ENCODE measurements at regions not wholly inside any gene's neighbourhood (a gene's known extent, or its start where the extent isn't known, plus 50 kb on each side); places are given as distances from the start of the nearest gene placed in this dataset.

- ChIA-PET POLR2A (no interaction called here), CTCF (no interaction called here)
- Mint-ChIP-seq H3K4me1 (peaks cover under 1% of the 10 kb centered on the region; the same call in 1 of the 2 replicates), H3K36me3 (no peaks in the 10 kb centered on the region), H3K9me3 (peaks cover 12% of the 10 kb centered on the region), H3K27ac (no peak overlapping the region), H3K4me3 (no peak overlapping the region), H3K27me3 (ENCODE audit: low read depth) (no peaks in the 10 kb centered on the region)
- ATAC-seq (no peak), DNase-seq (ENCODE audit: low spot score) (no peak)
- no peak for TF ChIP-seq GTF2I (CRISPR knock-in tag; conservative IDR thresholded peaks at IDR 0.05)
- TF ChIP-seq NR2C2 (CRISPR knock-in tag; IDR thresholded peaks at IDR 0.05) = no peak
- TF ChIP-seq, protein P1, sequence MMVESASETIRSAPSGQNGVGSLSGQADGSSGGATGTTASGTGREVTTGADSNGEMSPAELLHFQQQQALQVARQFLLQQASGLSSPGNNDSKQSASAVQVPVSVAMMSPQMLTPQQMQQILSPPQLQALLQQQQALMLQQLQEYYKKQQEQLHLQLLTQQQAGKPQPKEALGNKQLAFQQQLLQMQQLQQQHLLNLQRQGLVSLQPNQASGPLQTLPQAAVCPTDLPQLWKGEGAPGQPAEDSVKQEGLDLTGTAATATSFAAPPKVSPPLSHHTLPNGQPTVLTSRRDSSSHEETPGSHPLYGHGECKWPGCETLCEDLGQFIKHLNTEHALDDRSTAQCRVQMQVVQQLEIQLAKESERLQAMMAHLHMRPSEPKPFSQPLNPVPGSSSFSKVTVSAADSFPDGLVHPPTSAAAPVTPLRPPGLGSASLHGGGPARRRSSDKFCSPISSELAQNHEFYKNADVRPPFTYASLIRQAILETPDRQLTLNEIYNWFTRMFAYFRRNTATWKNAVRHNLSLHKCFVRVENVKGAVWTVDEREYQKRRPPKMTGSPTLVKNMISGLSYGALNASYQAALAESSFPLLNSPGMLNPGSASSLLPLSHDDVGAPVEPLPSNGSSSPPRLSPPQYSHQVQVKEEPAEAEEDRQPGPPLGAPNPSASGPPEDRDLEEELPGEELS (CRISPR knock-in tag; IDR thresholded peaks at IDR 0.05) = no peak
- TF ChIP-seq FOXJ3 (CRISPR knock-in tag; IDR thresholded peaks at IDR 0.05; ENCODE audit: borderline replicate concordance) = no peak
- no peak for TF ChIP-seq MAX (CRISPR knock-in tag; IDR thresholded peaks at IDR 0.05)
- no peak for TF ChIP-seq ZNF138 (CRISPR knock-in tag; conservative IDR thresholded peaks at IDR 0.05)
- TF ChIP-seq, protein P2, sequence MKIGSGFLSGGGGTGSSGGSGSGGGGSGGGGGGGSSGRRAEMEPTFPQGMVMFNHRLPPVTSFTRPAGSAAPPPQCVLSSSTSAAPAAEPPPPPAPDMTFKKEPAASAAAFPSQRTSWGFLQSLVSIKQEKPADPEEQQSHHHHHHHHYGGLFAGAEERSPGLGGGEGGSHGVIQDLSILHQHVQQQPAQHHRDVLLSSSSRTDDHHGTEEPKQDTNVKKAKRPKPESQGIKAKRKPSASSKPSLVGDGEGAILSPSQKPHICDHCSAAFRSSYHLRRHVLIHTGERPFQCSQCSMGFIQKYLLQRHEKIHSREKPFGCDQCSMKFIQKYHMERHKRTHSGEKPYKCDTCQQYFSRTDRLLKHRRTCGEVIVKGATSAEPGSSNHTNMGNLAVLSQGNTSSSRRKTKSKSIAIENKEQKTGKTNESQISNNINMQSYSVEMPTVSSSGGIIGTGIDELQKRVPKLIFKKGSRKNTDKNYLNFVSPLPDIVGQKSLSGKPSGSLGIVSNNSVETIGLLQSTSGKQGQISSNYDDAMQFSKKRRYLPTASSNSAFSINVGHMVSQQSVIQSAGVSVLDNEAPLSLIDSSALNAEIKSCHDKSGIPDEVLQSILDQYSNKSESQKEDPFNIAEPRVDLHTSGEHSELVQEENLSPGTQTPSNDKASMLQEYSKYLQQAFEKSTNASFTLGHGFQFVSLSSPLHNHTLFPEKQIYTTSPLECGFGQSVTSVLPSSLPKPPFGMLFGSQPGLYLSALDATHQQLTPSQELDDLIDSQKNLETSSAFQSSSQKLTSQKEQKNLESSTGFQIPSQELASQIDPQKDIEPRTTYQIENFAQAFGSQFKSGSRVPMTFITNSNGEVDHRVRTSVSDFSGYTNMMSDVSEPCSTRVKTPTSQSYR (CRISPR knock-in tag; IDR thresholded peaks at IDR 0.05) = no peak
- no peak for TF ChIP-seq SP1 (CRISPR knock-in tag; conservative IDR thresholded peaks at IDR 0.05)
- TF ChIP-seq USF1 (CRISPR knock-in tag; IDR thresholded peaks at IDR 0.05) = no peak
- no peak for TF ChIP-seq TCF7 (CRISPR knock-in tag; IDR thresholded peaks at IDR 0.05; ENCODE audit: low read depth)
- TF ChIP-seq ZNF317 (CRISPR knock-in tag; IDR thresholded peaks at IDR 0.05; ENCODE audit: borderline replicate concordance, low read depth) = no peak
- TF ChIP-seq USF2 (CRISPR knock-in tag; IDR thresholded peaks at IDR 0.05) = no peak
- no peak for TF ChIP-seq RORB (CRISPR knock-in tag; IDR thresholded peaks at IDR 0.05)
- no peak for TF ChIP-seq HMGXB4 (CRISPR knock-in tag; IDR thresholded peaks at IDR 0.05)
These were observed 127.2 kb upstream of the PLSCR5 start for GRCh38 chr3:146732325-146732724.

DNA sequence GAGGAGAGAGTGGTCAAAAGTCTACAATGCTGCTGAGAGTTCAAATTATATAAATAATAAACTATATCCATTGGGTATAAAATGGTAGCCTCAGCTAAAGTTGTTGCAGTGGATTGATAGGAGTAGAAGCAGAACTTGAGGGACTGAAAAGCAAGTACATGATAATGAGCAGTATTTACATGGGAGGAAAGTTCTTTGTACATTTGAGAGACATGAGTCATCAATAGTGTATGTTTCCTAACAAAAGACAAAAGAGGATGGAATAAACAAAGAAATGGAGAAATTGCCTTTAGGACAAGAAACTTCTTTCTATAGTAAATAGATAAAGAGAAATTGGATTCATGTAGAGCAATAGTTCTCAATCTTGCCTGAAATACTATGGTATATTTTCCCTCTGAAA lies 110.0 kb upstream of the PLSCR5 start:
- Mint-ChIP-seq H3K4me1 (peaks cover 3% of the 10 kb centered on the region; the same call in 1 of the 2 replicates), H3K27ac (no peak overlapping the region), H3K9me3 (no peaks in the 10 kb centered on the region), H3K27me3 (ENCODE audit: low read depth) (no peaks in the 10 kb centered on the region), H3K4me3 (no peak overlapping the region), H3K36me3 (no peaks in the 10 kb centered on the region)
- ATAC-seq = no peak
- no peak for DNase-seq (ENCODE audit: low spot score)
- ChIA-PET POLR2A (no interaction called here), CTCF (interaction anchor here (1.2 kb wide), 1 partner anchor 525 kb away, joined by 3 read pairs; no protein-coding TSS in a partner anchor)
- TF ChIP-seq NR1H2 (CRISPR knock-in tag; IDR thresholded peaks at IDR 0.05) (no peak), GRHL2 (CRISPR knock-in tag; IDR thresholded peaks at IDR 0.05; ENCODE audit: insufficient replicate concordance, severe bottlenecking) (no peak), NFE2L1 (CRISPR knock-in tag; IDR thresholded peaks at IDR 0.05) (no peak), ZNF423 (CRISPR knock-in tag; IDR thresholded peaks at IDR 0.05) (no peak), CREB1 (CRISPR knock-in tag; IDR thresholded peaks at IDR 0.05) (no peak), TCF7 (CRISPR knock-in tag; IDR thresholded peaks at IDR 0.05; ENCODE audit: low read depth) (no peak), ATF2 (CRISPR knock-in tag; IDR thresholded peaks at IDR 0.05; ENCODE audit: borderline replicate concordance, low read depth) (no peak), ZNF121 (CRISPR knock-in tag; IDR thresholded peaks at IDR 0.05) (no peak), EMX1 (CRISPR knock-in tag; IDR thresholded peaks at IDR 0.05) (no peak), ZNF263 (CRISPR knock-in tag; IDR thresholded peaks at IDR 0.05; ENCODE audit: low read depth) (no peak)
- TF ChIP-seq, protein P1 (CRISPR knock-in tag; IDR thresholded peaks at IDR 0.05) = no peak
- TF ChIP-seq, protein P3, sequence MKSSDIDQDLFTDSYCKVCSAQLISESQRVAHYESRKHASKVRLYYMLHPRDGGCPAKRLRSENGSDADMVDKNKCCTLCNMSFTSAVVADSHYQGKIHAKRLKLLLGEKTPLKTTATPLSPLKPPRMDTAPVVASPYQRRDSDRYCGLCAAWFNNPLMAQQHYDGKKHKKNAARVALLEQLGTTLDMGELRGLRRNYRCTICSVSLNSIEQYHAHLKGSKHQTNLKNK (CRISPR knock-in tag; IDR thresholded peaks at IDR 0.05) = no peak

All from WTC11 (cell line).